ENCODE measurements at regions not wholly inside any gene's neighbourhood (a gene's known extent, or its start where the extent isn't known, plus 50 kb on each side); places are given as distances from the start of the nearest gene placed in this dataset.

DNA sequence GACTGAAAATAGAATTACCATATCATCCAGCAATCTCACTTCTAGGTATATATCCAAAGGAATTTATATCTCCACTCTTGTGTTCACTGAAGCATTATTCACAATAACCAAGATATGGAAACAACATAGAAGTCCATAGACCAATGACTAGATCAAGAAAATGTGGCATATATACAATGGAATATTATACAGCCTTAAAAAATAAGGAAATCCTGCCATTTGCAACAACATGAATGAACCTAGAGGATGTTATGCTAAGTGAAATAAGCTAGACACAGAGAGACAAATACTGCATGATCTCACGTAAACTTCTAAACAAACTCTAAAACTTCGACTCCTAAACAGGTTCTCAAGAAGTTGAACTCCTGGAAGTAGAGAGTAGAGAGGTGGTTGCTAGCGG is 254.5 kb downstream of the SKIDA1 start:
- TF ChIP-seq, protein P1, sequence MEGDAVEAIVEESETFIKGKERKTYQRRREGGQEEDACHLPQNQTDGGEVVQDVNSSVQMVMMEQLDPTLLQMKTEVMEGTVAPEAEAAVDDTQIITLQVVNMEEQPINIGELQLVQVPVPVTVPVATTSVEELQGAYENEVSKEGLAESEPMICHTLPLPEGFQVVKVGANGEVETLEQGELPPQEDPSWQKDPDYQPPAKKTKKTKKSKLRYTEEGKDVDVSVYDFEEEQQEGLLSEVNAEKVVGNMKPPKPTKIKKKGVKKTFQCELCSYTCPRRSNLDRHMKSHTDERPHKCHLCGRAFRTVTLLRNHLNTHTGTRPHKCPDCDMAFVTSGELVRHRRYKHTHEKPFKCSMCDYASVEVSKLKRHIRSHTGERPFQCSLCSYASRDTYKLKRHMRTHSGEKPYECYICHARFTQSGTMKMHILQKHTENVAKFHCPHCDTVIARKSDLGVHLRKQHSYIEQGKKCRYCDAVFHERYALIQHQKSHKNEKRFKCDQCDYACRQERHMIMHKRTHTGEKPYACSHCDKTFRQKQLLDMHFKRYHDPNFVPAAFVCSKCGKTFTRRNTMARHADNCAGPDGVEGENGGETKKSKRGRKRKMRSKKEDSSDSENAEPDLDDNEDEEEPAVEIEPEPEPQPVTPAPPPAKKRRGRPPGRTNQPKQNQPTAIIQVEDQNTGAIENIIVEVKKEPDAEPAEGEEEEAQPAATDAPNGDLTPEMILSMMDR (IDR thresholded peaks at IDR 0.05; ENCODE audit: control extremely low read depth in 1 of 3, insufficient read depth in 1 of 3, low read depth in 1 of 3, low read length in 3 of 3), result no peak
- TF ChIP-seq POLR2A (IDR thresholded peaks at IDR 0.05; ENCODE audit: control extremely low read depth in 1 of 2, low read depth in 2 of 2, low read length in 2 of 2), result no peak
- TF ChIP-seq, protein P2, sequence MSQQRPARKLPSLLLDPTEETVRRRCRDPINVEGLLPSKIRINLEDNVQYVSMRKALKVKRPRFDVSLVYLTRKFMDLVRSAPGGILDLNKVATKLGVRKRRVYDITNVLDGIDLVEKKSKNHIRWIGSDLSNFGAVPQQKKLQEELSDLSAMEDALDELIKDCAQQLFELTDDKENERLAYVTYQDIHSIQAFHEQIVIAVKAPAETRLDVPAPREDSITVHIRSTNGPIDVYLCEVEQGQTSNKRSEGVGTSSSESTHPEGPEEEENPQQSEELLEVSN (IDR thresholded peaks at IDR 0.05), result no peak
- no peak for TF ChIP-seq POLR2AphosphoS5 (IDR thresholded peaks at IDR 0.05; ENCODE audit: low read depth, low read length)
